Psoas muscle (tissue), 7 donors: ENCODE measurements at regions not wholly inside any gene's neighbourhood (a gene's known extent, or its start where the extent isn't known, plus 50 kb on each side); places are given as distances from the start of the nearest gene placed in this dataset.

Experiments
- ATAC-seq, 4 donors: fragments of 200-7000 bp; cut with Tn5 transposase; one replicate each; pipeline ENCODE4 v1.9.1; 2020; ENCODE audit warnings: moderate library complexity in 3 of 4, mild to moderate bottlenecking in 2 of 4
- DNase-seq, 2 donors: peaks; one replicate each; pipeline ENCODE4 v3.0.0-alpha.2; 2020
- H3K27ac ChIP-seq: fragments of 200-600 bp; one replicate; pipeline ENCODE4 v1.8.0; 2022
- H3K27me3 ChIP-seq, 3 donors: fragments of 200-600 bp in 1 of 3; one replicate each; pipeline versions ENCODE4 v1.6.1 to v1.8.0; 2013 to 2022; ENCODE audit warnings: low read length in 2 of 3, mild to moderate bottlenecking in 2 of 3, moderate library complexity in 1 of 3; ENCODE audit not compliant: insufficient read depth in 3 of 3
- H3K36me3 ChIP-seq, 2 donors: fragments of 200-600 bp in 1 of 2; one replicate each; pipeline versions ENCODE4 v1.6.1 to v1.8.0; 2013 to 2022; ENCODE audit warnings: low read depth in 1 of 2, mild to moderate bottlenecking in 1 of 2, moderate library complexity in 1 of 2; ENCODE audit not compliant: insufficient read depth in 1 of 2
- H3K4me1 ChIP-seq: fragments of 200-600 bp; one replicate; pipeline ENCODE4 v1.8.0; 2022
- H3K4me3 ChIP-seq: fragments of 200-600 bp; one replicate; pipeline ENCODE4 v1.8.0; 2022; ENCODE audit warnings: mild to moderate bottlenecking
- H3K9me3 ChIP-seq: fragments of 200-600 bp; one replicate; pipeline ENCODE4 v1.8.0; 2022
- WGBS, 3 donors: extraction: QIAGEN DNeasy Blood & Tissue Kit; methylation state at CpG; one replicate each; pipeline versions ENCODE4 v1.1.6 to v1.1.7; 2013; 5-methylcytosine and 5-hydroxymethylcytosine counted together
- intact Hi-C, 2 donors: fragments of 100-400 bp; cut with DNase I; formaldehyde crosslinking; loops; one replicate each; pipeline versions ENCODE4 v1.11.0 to v1.14.2; 2022
- TF ChIP-seq, protein P1 (sequence below): fragments of 200-600 bp; IDR thresholded peaks from one replicate; pipeline ENCODE4 v1.8.0; 2022; ENCODE audit warnings: antibody characterized with exemption
- donor health status: healthy with polysubstance abuse.
- donor health status: DM: no; HTN: no; CAD: no; lungs with moderate emphysema.
- donor health status: Bipolar disorder and iron deficiency.
- donor health status: healthy.
- donor health status: DM: yes; HTN: yes; CAD: no.
- donor health status: DM: no; HTN: no; CAD: no.
- donor health status: DM: yes; HTN: yes; CAD: no.

- ATAC-seq (no peak), DNase-seq (no peak)
- WGBS, 3 donors, result 34 to 38% (median 34%) methylated on average over 8 of the region's 8 CpGs
- Histone ChIP-seq H3K4me1 (no peaks in the 10 kb centered on the region), H3K4me3 (no peak overlapping the region), H3K9me3 (peaks cover 5% of the 10 kb centered on the region), H3K36me3 (no peaks in the 10 kb centered on the region), H3K27ac (no peak overlapping the region), H3K27me3 (no peaks in the 10 kb centered on the region)
- intact Hi-C loops, result no loop called here
- TF ChIP-seq, protein P1, sequence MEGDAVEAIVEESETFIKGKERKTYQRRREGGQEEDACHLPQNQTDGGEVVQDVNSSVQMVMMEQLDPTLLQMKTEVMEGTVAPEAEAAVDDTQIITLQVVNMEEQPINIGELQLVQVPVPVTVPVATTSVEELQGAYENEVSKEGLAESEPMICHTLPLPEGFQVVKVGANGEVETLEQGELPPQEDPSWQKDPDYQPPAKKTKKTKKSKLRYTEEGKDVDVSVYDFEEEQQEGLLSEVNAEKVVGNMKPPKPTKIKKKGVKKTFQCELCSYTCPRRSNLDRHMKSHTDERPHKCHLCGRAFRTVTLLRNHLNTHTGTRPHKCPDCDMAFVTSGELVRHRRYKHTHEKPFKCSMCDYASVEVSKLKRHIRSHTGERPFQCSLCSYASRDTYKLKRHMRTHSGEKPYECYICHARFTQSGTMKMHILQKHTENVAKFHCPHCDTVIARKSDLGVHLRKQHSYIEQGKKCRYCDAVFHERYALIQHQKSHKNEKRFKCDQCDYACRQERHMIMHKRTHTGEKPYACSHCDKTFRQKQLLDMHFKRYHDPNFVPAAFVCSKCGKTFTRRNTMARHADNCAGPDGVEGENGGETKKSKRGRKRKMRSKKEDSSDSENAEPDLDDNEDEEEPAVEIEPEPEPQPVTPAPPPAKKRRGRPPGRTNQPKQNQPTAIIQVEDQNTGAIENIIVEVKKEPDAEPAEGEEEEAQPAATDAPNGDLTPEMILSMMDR, result no peak
These were observed 218.2 kb downstream of the C6orf118 start for GRCh38 chr6:165091121-165091785.

GRCh38 chr6:165090242-165090641 is 219.2 kb downstream of the C6orf118 start:
- intact Hi-C loops, result no loop called here
- no peaks in the 10 kb centered on the region for H3K27me3 ChIP-seq
- DNase-seq (no peak), ATAC-seq (no peak)
- H3K4me1 ChIP-seq, result no peaks in the 10 kb centered on the region
- no peak overlapping the region for H3K4me3 ChIP-seq
- TF ChIP-seq, protein P1, result no peak
- H3K27ac ChIP-seq, result no peak overlapping the region
- peaks cover 5% of the 10 kb centered on the region for H3K9me3 ChIP-seq
- no peaks in the 10 kb centered on the region for H3K36me3 ChIP-seq
- WGBS, 3 donors, result 66 to 69% (median 68%) methylated on average over 8 of the region's 8 CpGs

GRCh38 chr6:165086814-165087213 is 222.6 kb downstream of the C6orf118 start:
- Histone ChIP-seq H3K27me3 (no peaks in the 10 kb centered on the region), H3K4me3 (no peak overlapping the region), H3K4me1 (no peaks in the 10 kb centered on the region), H3K36me3 (no peaks in the 10 kb centered on the region), H3K27ac (no peak overlapping the region), H3K9me3 (no peaks in the 10 kb centered on the region)
- WGBS, 3 donors, result 68 to 77% (median 76%) methylated on average over 3 of the region's 3 CpGs
- TF ChIP-seq, protein P1, result no peak
- no peak for ATAC-seq
- intact Hi-C loops, result no loop called here
- no peak for DNase-seq

DNA sequence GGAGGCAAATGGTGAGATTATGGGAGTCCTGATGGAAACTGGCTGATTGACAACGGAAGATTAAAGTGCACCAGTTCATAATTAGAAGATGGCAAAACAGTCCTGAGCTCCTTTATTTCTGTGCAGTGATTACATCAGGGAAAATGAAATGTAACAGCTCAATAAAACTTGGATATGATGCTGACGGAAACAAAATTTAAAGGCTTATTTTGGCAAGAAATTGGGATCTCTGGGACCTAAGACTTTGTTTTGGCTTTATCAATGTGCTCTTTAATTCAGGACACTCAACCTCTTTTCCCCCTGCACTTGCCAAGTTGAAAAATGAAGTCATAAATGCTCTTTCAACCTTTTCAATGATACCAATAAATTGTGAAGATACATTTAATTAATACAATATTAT is 226.8 kb downstream of the C6orf118 start:
- 39 to 50% (median 43%) methylated on average over 2 of the region's 2 CpGs for WGBS, 3 donors
- TF ChIP-seq, protein P1, result no peak
- no peaks in the 10 kb centered on the region for H3K9me3 ChIP-seq
- no peak for DNase-seq
- H3K27me3 ChIP-seq, result no peaks in the 10 kb centered on the region
- no peak for ATAC-seq
- intact Hi-C loops, result no loop called here
- no peak overlapping the region for H3K4me3 ChIP-seq
- H3K36me3 ChIP-seq, result no peaks in the 10 kb centered on the region
- no peak overlapping the region for H3K27ac ChIP-seq
- H3K4me1 ChIP-seq, result no peaks in the 10 kb centered on the region

DNA sequence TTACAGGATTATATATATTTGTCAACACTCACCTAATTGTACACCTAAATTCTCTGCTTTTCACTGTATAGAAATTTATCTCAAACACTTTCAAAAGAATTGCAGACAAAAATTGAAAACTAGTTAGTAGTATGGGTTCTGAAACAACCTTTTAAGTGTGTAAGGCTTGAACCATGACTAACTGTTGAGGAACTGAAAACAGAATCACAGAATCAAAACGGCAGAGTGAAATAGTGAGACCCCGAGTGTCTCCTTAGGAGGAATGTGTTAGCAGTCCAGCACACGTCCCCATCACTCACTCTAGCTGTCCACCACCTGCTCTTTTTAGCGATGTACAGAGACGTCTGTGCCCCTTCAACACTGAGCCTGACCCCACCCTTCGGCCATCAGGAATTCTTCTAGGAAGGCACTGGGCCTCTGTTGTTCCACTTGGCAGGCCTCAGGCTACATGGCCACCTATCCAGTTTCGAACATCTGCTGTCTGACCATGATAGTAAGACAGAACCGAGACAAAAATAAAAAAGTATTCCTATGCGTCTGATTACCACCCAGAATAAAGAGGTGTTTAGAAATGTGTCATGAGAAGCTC is 227.4 kb downstream of the C6orf118 start:
- Histone ChIP-seq H3K27ac (no peak overlapping the region), H3K9me3 (no peaks in the 10 kb centered on the region), H3K4me3 (no peak overlapping the region), H3K4me1 (no peaks in the 10 kb centered on the region), H3K36me3 (no peaks in the 10 kb centered on the region), H3K27me3 (no peaks in the 10 kb centered on the region)
- 20 to 31% (median 22%) methylated on average over 9 of the region's 9 CpGs for WGBS, 3 donors
- no peak for ATAC-seq
- DNase-seq, result no peak
- TF ChIP-seq, protein P1, result no peak
- intact Hi-C loops, result no loop called here
